ENCODE measurements at regions not wholly inside any gene's neighbourhood (a gene's known extent, or its start where the extent isn't known, plus 50 kb on each side); places are given as distances from the start of the nearest gene placed in this dataset.

DNA sequence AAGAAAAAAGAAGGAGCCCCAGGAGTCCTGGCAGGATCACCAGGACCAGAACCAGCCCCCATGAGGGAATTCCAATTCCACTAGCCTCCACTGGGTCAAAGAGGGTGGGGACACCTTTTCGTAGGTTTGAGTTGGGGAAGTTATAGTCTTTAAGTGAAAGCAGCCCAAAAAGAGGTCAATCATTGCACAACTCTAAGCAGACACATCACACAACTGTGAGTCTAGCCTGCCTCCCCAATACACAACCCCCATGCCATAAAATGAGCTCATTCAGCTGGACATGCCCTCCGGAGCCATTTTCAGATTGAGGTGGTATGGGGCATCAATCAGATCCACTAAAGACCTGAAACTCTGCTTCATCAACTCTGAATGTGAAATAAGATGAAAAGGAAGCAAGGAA lies 179.9 kb downstream of the NPHP4 start:
- no CpG with 5 or more reads among the region's 2 CpGs for WGBS (ENCODE audit: insufficient coverage)
- H3K9me3 ChIP-seq (ENCODE audit: control extremely low read depth in 1 of 5, control insufficient read depth in 4 of 5, insufficient read depth in 2 of 5, low read depth in 1 of 5, low read length in 4 of 5), result no peaks in the 10 kb centered on the region
- CTCF ChIA-PET, result no interaction called here
- no peak overlapping the region for H3K4me3 ChIP-seq (ENCODE audit: control insufficient read depth in 1 of 7, extremely low read depth in 1 of 7, insufficient read depth in 4 of 7, low read depth in 2 of 7, low read length in 6 of 7)
- H3K27me3 ChIP-seq (replicated peaks in 2 of 5; ENCODE audit: control insufficient read depth in 4 of 5, insufficient read depth in 5 of 5, low read length in 4 of 5), result peaks cover 0 to 47% (median 9%) of the 10 kb centered on the region in 5 experiments
- H3K36me3 ChIP-seq (ENCODE audit: control insufficient read depth in 4 of 4, insufficient read depth in 4 of 4, low read length in 3 of 4), result no peaks in the 10 kb centered on the region
- DNase-seq, result no peak
- POLR2A ChIA-PET, result no interaction called here
- no peaks in the 10 kb centered on the region for H3K4me1 ChIP-seq (ENCODE audit: control extremely low read depth in 1 of 4, control insufficient read depth in 4 of 4, insufficient read depth in 4 of 4, low read length in 3 of 4)
- no peak overlapping the region for H3K27ac ChIP-seq (ENCODE audit: insufficient read depth in 1 of 2, low read depth in 1 of 2, low read length in 2 of 2, poor library complexity in 1 of 2, severe bottlenecking in 2 of 2)

DNA sequence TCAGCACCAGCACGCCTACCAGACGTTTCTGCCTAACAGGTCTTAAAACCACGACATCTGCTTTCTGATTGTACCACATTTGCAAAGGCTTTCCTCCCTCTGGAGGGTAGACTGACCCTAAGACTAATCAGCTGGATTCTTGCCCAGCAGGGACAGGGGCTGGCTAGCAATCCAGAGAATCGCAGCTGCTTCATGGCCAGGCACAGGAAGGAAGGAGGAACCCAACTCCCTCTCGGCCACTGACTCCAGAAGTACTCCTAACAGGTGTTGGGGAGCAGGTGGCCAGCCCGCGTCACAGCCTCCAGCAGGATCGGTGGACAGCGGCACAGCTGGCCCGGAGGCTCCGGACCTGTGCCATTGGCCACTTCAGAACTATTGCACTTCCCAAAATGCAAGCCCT lies 180.8 kb downstream of the NPHP4 start:
- H3K27ac ChIP-seq (ENCODE audit: insufficient read depth in 1 of 2, low read depth in 1 of 2, low read length in 2 of 2, poor library complexity in 1 of 2, severe bottlenecking in 2 of 2), result no peak overlapping the region
- peaks cover 0 to 44% (median 9%) of the 10 kb centered on the region in 5 experiments for H3K27me3 ChIP-seq (replicated peaks in 2 of 5; ENCODE audit: control insufficient read depth in 4 of 5, insufficient read depth in 5 of 5, low read length in 4 of 5)
- no peaks in the 10 kb centered on the region for H3K9me3 ChIP-seq (ENCODE audit: control extremely low read depth in 1 of 5, control insufficient read depth in 4 of 5, insufficient read depth in 2 of 5, low read depth in 1 of 5, low read length in 4 of 5)
- no peaks in the 10 kb centered on the region for H3K36me3 ChIP-seq (ENCODE audit: control insufficient read depth in 4 of 4, insufficient read depth in 4 of 4, low read length in 3 of 4)
- CTCF ChIA-PET, result no interaction called here
- WGBS (ENCODE audit: insufficient coverage), result 69% methylated on average over 8 of the region's 11 CpGs
- POLR2A ChIA-PET, result no interaction called here
- DNase-seq, result no peak
- no peak overlapping the region for H3K4me3 ChIP-seq (ENCODE audit: control insufficient read depth in 1 of 7, extremely low read depth in 1 of 7, insufficient read depth in 4 of 7, low read depth in 2 of 7, low read length in 6 of 7)
- H3K4me1 ChIP-seq (ENCODE audit: control extremely low read depth in 1 of 4, control insufficient read depth in 4 of 4, insufficient read depth in 4 of 4, low read length in 3 of 4), result no peaks in the 10 kb centered on the region

DNA sequence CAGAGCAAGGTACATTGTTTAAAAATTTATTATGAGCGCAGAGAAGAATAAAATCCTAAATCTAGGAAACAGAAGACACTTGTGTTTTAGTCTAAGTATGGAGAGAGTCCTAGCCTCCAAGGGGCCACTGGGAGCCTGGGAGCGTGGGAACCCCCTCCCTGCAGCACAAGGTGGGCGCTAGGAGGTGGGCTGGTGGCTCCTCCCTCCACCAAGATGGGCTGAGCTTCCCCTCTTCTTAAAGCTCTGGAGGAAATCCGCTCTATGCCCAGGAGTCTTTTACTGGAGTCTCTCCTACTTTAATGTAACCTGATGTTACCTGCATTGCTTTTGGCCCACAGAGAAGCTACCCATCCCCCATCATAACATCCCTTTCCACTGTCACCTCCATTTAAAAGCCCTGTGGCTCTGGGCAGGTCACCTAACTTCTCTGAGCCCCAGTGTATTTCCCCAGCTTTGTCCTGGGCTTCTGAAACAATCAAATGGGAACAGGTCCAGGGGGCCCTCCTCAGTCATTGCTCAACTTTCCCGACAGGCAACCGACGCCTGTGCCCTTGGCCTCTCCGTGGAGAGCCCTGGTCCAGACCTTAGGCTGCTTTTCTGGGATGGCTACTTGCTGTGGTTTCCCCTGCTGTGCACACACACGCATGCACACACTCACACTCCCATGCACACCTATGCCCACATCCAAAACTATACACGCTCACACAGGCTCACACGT lies 181.5 kb downstream of the NPHP4 start:
- Histone ChIP-seq H3K36me3 (ENCODE audit: control insufficient read depth in 4 of 4, insufficient read depth in 4 of 4, low read length in 3 of 4) (no peaks in the 10 kb centered on the region), H3K27me3 (replicated peaks in 2 of 5; ENCODE audit: control insufficient read depth in 4 of 5, insufficient read depth in 5 of 5, low read length in 4 of 5) (peaks cover 0 to 40% (median 9%) of the 10 kb centered on the region in 5 experiments), H3K4me1 (ENCODE audit: control extremely low read depth in 1 of 4, control insufficient read depth in 4 of 4, insufficient read depth in 4 of 4, low read length in 3 of 4) (no peaks in the 10 kb centered on the region), H3K4me3 (ENCODE audit: control insufficient read depth in 1 of 7, extremely low read depth in 1 of 7, insufficient read depth in 4 of 7, low read depth in 2 of 7, low read length in 6 of 7) (no peak overlapping the region), H3K9me3 (ENCODE audit: control extremely low read depth in 1 of 5, control insufficient read depth in 4 of 5, insufficient read depth in 2 of 5, low read depth in 1 of 5, low read length in 4 of 5) (no peaks in the 10 kb centered on the region), H3K27ac (ENCODE audit: insufficient read depth in 1 of 2, low read depth in 1 of 2, low read length in 2 of 2, poor library complexity in 1 of 2, severe bottlenecking in 2 of 2) (no peak overlapping the region)
- ChIA-PET POLR2A (no interaction called here), CTCF (no interaction called here)
- WGBS (ENCODE audit: insufficient coverage), result 70% methylated on average over 9 of the region's 11 CpGs
- no peak for DNase-seq

GRCh38 chr1:5810131-5810530 lies 182.1 kb downstream of the NPHP4 start:
- CTCF ChIA-PET, result no interaction called here
- DNase-seq, result no peak
- no peaks in the 10 kb centered on the region for H3K9me3 ChIP-seq (ENCODE audit: control extremely low read depth in 1 of 5, control insufficient read depth in 4 of 5, insufficient read depth in 2 of 5, low read depth in 1 of 5, low read length in 4 of 5)
- H3K4me1 ChIP-seq (ENCODE audit: control extremely low read depth in 1 of 4, control insufficient read depth in 4 of 4, insufficient read depth in 4 of 4, low read length in 3 of 4), result no peaks in the 10 kb centered on the region
- H3K36me3 ChIP-seq (ENCODE audit: control insufficient read depth in 4 of 4, insufficient read depth in 4 of 4, low read length in 3 of 4), result no peaks in the 10 kb centered on the region
- no peak overlapping the region for H3K27ac ChIP-seq (ENCODE audit: insufficient read depth in 1 of 2, low read depth in 1 of 2, low read length in 2 of 2, poor library complexity in 1 of 2, severe bottlenecking in 2 of 2)
- H3K27me3 ChIP-seq (replicated peaks in 2 of 5; ENCODE audit: control insufficient read depth in 4 of 5, insufficient read depth in 5 of 5, low read length in 4 of 5), result peaks cover 0 to 37% (median 9%) of the 10 kb centered on the region in 5 experiments
- POLR2A ChIA-PET, result no interaction called here
- no peak overlapping the region for H3K4me3 ChIP-seq (ENCODE audit: control insufficient read depth in 1 of 7, extremely low read depth in 1 of 7, insufficient read depth in 4 of 7, low read depth in 2 of 7, low read length in 6 of 7)
- WGBS (ENCODE audit: insufficient coverage), result 97% methylated on average over 7 of the region's 16 CpGs

DNA sequence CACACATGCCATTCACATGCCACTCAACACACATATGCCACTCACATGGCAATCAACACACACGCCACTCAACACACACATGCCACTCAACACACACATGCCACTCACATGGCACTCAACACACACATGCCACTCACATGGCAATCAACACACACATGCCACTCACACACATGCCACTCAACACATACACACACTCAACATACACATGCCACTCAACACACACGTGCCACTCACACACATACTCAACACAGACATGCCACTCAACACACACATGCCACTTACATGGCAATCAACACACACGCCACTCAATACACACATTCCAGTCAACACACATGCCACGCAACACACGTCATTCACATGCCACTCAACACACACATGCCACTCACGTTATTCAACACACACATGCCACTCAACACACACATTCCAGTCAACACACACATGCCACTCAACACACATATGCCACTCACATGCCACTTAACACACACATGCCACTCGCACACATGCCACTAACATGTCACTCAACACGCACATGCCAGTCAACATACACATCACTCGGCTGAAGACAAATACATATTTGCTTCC lies 182.9 kb downstream of the NPHP4 start:
- H3K4me1 ChIP-seq (ENCODE audit: control extremely low read depth in 1 of 4, control insufficient read depth in 4 of 4, insufficient read depth in 4 of 4, low read length in 3 of 4), result no peaks in the 10 kb centered on the region
- peaks cover 0 to 32% (median 5%) of the 10 kb centered on the region in 5 experiments for H3K27me3 ChIP-seq (replicated peaks in 2 of 5; ENCODE audit: control insufficient read depth in 4 of 5, insufficient read depth in 5 of 5, low read length in 4 of 5)
- H3K27ac ChIP-seq (ENCODE audit: insufficient read depth in 1 of 2, low read depth in 1 of 2, low read length in 2 of 2, poor library complexity in 1 of 2, severe bottlenecking in 2 of 2), result no peak overlapping the region
- no peaks in the 10 kb centered on the region for H3K36me3 ChIP-seq (ENCODE audit: control insufficient read depth in 4 of 4, insufficient read depth in 4 of 4, low read length in 3 of 4)
- no peak overlapping the region for H3K4me3 ChIP-seq (ENCODE audit: control insufficient read depth in 1 of 7, extremely low read depth in 1 of 7, insufficient read depth in 4 of 7, low read depth in 2 of 7, low read length in 6 of 7)
- no peak for DNase-seq
- ChIA-PET CTCF (no interaction called here), POLR2A (no interaction called here)
- 95% methylated on average over 8 of the region's 9 CpGs for WGBS (ENCODE audit: insufficient coverage)
- H3K9me3 ChIP-seq (ENCODE audit: control extremely low read depth in 1 of 5, control insufficient read depth in 4 of 5, insufficient read depth in 2 of 5, low read depth in 1 of 5, low read length in 4 of 5), result no peaks in the 10 kb centered on the region

DNA sequence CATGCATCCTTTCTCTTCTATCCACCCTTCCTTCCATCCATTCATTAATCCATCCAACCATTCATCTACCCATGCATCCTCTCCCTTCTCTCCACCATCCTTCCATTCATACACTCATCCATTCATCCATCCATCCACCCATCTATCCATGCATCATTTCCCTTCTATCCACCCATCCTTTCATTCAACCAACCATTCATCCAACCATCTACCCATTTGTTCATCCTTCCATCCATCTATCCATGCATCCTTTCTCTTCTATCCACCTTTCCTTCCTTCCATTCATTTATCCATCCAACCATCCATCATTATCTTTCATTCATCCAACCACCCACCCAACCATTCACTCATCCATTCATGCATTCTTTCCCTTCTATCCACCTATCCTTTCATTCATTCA lies 188.4 kb downstream of the NPHP4 start:
- Histone ChIP-seq H3K9me3 (ENCODE audit: control extremely low read depth in 1 of 5, control insufficient read depth in 4 of 5, insufficient read depth in 2 of 5, low read depth in 1 of 5, low read length in 4 of 5) (no peaks in the 10 kb centered on the region), H3K27me3 (replicated peaks in 2 of 5; ENCODE audit: control insufficient read depth in 4 of 5, insufficient read depth in 5 of 5, low read length in 4 of 5) (peaks cover 0 to 7% (median 0%) of the 10 kb centered on the region in 5 experiments), H3K36me3 (ENCODE audit: control insufficient read depth in 4 of 4, insufficient read depth in 4 of 4, low read length in 3 of 4) (no peaks in the 10 kb centered on the region)

GRCh38 chr1:5802606-5803005 lies 189.6 kb downstream of the NPHP4 start:
- H3K4me1 ChIP-seq (ENCODE audit: control extremely low read depth in 1 of 4, control insufficient read depth in 4 of 4, insufficient read depth in 4 of 4, low read length in 3 of 4), result no peaks in the 10 kb centered on the region
- H3K27ac ChIP-seq (ENCODE audit: insufficient read depth in 1 of 2, low read depth in 1 of 2, low read length in 2 of 2, poor library complexity in 1 of 2, severe bottlenecking in 2 of 2), result no peak overlapping the region
- H3K9me3 ChIP-seq (ENCODE audit: control extremely low read depth in 1 of 5, control insufficient read depth in 4 of 5, insufficient read depth in 2 of 5, low read depth in 1 of 5, low read length in 4 of 5), result no peaks in the 10 kb centered on the region
- no peak for DNase-seq
- H3K4me3 ChIP-seq (ENCODE audit: control insufficient read depth in 1 of 7, extremely low read depth in 1 of 7, insufficient read depth in 4 of 7, low read depth in 2 of 7, low read length in 6 of 7), result no peak overlapping the region
- H3K27me3 ChIP-seq (replicated peaks in 2 of 5; ENCODE audit: control insufficient read depth in 4 of 5, insufficient read depth in 5 of 5, low read length in 4 of 5), result peaks cover 0 to 19% (median 0%) of the 10 kb centered on the region in 5 experiments
- WGBS (ENCODE audit: insufficient coverage), result no CpG with 5 or more reads among the region's 1 CpG
- POLR2A ChIA-PET, result no interaction called here
- H3K36me3 ChIP-seq (ENCODE audit: control insufficient read depth in 4 of 4, insufficient read depth in 4 of 4, low read length in 3 of 4), result no peaks in the 10 kb centered on the region
- CTCF ChIA-PET, result interaction anchor here (1.2 kb wide), 1 partner anchor 57 kb away, joined by 3 read pairs; no protein-coding TSS in a partner anchor

More for the DNA sequence above, 188.4 kb downstream of the NPHP4 start:
- DNase-seq, result no peak
- no peak overlapping the region for H3K4me3 ChIP-seq (ENCODE audit: control insufficient read depth in 1 of 7, extremely low read depth in 1 of 7, insufficient read depth in 4 of 7, low read depth in 2 of 7, low read length in 6 of 7)
- ChIA-PET POLR2A (no interaction called here), CTCF (no interaction called here)
- no peak overlapping the region for H3K27ac ChIP-seq (ENCODE audit: insufficient read depth in 1 of 2, low read depth in 1 of 2, low read length in 2 of 2, poor library complexity in 1 of 2, severe bottlenecking in 2 of 2)
- no peaks in the 10 kb centered on the region for H3K4me1 ChIP-seq (ENCODE audit: control extremely low read depth in 1 of 4, control insufficient read depth in 4 of 4, insufficient read depth in 4 of 4, low read length in 3 of 4)
